ENCODE measurements at regions not wholly inside any gene's neighbourhood (a gene's known extent, or its start where the extent isn't known, plus 50 kb on each side); places are given as distances from the start of the nearest gene placed in this dataset.

DNA sequence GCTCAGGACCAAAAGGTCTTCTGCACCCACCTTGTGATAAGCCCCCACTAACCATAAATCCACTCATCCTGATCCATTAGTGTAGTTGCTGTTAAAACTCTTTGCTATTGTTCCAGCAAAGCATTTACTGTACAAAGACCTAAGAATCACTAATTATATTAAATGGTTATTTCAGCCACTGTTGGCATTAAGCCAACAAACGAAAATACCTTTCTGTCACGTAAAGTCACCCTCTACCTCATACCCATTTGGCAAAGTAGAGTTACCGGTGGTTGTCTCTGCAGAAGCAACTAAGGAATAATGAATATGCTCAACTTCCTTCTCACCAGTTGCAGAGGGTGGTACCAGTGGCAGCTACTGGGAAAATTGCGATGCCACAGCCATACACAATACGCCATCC is 224.5 kb downstream of the SP3 start:
- no peak for DNase-seq

- DNase-seq, result no peak
These were observed 223.4 kb downstream of the SP3 start for GRCh38 chr2:173741759-173742158.

GRCh38 chr2:173747035-173747434 is 218.1 kb downstream of the SP3 start:
- no peak for DNase-seq

- DNase-seq, result no peak
These were observed 215.9 kb downstream of the SP3 start for GRCh38 chr2:173749315-173749714.

DNA sequence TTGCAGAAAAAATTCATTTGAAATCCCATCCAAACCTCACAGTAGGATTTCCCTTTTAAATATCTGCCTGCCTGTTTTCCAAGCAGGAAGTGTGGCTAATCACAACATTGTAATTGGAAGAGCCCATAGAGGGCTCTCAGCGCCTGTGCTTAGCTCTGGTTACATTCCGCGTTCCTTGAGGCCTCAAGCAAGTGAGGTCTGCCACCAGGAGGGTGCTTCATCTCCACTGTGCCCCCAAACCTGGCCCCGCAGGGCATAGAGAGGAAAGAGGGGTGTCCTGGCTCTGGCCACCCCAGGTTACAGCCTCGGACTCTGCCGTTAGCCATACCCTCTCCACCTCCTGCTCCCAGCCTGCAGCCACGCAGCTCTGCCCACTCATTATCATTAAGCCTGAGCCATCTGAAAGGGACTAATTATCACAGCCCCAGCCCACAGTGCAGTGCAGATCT is 214.8 kb downstream of the SP3 start:
- DNase-seq, result no peak

DNA sequence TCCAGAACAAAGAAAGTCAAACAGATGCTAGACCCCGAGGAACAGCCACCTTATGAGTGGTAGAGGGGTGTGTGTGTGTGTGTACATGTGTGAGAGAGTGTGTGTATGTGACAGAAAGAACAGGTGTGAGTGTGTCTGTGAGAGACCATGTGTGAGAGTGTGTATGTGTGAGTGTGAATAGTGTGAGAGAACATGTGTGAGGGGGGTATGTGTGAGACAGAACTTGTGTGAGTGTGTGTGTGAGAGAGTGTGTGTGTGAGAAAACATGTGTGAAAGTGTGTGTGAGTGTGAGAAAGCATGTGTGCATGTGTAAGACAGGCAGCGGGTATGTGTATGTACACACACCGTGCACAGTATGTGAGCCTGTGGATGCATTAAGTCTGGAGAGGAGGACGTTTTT is 214.3 kb downstream of the SP3 start:
- no peak for DNase-seq

DNA sequence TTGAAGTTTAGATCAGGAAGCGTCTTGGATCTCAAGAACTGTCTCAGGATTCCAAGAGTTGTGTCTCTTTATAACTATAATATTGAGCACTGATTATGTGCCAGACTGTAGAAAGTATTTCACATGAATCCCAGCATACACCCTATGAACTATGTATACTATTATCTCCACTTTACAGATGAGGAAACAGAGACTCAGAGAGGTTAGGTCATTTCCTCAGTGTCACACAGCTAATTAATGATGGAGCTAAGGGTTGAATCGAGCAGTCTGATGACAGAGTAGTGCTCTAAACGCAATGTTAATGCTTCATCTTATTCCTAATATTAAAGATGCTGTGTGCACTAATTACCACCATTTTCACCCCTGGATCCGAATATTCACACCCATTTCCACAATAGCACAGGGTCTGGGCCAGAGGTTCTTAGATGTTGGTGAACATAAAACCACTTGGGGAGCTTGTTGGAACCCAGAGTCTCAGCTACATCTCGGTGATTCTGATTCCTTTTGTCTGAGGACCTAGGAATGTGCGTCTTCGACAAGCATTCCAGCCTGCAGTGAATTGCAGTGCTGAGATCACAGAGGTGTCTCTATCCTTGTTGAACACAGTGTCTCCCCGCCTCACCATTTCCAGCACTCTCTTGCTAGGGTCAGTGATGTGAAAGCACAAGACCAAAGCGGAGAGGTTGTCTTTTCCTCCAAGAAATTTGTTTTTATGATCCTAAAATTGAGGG is 213.8 kb downstream of the SP3 start:
- no peak for DNase-seq

DNA sequence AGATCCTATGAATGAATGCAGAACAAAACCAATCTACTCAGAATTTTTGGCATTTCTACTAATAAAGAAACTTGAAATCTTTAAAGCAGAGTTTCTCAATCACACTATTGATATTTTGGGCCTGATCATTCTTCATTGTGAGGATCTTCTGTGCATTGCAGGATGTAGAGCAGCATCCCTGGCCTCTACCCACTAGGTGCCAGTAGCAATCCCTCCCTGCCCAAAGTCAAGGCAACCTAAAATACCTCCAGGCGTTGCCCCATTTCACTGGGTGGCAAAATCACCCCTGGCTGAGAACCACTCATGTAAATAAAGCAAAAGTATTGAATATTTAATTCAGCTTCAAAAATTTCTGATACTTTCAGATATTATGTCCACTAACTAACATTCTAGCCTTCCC is 213.0 kb downstream of the SP3 start:
- DNase-seq, result no peak

- no peak for DNase-seq
These were observed 211.7 kb downstream of the SP3 start for GRCh38 chr2:173753441-173753840.

DNA sequence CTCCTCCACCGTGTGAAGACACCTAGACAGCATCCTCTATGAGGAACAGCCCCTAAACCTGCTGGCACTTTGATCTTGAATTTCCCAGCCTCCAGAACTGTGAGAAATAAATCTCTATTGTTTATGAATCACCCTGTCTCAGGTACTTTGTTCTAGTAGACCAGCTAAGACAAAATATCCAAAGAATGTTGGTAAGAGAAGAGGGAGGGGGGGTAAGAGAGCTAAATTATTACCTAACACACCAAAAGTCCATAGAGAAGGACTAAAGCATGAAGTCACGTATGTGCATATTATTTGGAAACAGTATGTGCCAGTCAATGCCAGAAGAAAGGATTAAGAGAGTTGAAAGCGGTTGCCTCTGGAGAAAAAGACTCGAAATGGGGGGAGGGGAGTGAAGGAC is 211.0 kb downstream of the SP3 start:
- no peak for DNase-seq

DNA sequence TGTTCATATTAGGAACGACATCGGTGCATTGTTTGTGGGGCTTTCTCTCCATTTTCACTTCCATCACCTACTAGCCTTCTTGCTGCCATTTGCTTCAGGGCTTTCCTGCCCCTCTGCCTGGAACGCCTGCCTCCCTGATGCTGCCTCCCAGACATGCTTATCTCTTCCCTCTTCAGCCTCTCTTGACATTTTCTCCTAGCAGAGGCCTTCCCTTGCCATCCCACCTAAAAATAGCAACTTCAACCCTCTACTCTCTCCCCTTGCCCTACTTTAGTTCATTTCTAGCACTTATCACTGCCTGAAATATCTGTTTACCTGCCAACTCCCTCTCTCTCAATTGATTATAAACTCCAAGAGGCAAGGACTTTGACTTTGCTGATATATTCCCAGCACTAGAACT is 210.3 kb downstream of the SP3 start:
- DNase-seq, result no peak

DNA sequence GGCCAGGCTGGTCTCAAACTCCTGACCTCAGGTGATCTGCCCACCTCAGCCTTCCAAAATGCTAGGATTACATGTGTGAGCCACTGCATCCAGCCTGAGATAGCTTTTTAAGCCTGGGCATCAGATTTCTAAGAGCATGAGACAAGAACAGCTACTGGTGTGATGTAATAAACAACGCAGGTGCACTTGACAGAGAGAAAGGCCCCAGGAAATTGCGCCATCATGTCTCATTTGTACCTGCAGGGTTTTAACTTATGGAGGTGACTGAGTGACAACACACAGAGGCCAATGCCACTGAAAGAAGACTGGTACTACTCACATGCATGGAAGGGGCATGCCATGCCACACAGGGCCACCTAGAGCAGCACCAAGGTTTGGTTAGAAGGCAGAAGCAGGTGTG is 209.4 kb downstream of the SP3 start:
- no peak for DNase-seq

- no peak for DNase-seq
These were observed 205.2 kb downstream of the SP3 start for GRCh38 chr2:173759959-173760358.

DNA sequence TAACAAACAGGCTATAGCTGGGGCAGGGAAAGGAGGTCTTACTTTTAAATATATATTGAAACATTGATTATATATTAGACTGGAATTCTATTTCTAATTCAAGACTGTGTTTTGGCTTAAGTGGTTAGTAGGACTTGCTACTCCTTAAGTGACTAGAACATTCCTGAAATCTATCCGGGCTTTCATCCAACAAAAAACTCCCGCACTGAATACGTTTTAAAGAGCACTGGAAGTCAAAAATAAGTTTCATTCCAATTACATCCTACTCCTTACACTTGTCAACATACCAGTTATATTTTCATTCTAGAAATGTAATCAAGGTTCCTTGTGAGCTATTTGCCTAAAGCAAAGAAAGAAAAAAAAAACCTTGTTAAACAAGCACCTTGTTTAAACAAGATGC is 204.6 kb downstream of the SP3 start:
- DNase-seq, result no peak

DNA sequence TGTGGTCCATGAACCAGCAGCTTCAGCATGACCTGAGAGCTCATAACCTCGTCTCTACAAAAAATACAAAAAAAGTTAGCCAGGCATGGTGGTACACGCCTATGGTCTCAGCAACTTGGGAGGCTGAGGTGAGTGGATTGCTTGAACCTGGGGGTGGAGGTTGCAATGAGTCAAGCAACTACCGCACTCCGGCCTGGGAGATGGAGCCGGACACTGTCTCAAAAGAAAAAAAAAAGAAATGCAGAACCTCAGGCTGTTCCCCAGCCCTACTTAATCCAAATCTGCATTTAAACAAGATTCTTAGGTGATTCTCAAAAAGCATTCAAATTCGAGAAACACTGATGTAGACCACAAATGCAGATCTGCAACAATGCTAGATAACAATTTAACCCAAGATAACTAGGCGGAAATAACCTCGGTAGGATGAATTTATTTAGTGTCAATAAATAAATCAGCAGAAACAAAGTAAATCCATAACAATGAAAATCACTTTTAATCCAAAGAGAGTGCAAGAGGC is 203.5 kb downstream of the SP3 start:
- no peak for DNase-seq

DNA sequence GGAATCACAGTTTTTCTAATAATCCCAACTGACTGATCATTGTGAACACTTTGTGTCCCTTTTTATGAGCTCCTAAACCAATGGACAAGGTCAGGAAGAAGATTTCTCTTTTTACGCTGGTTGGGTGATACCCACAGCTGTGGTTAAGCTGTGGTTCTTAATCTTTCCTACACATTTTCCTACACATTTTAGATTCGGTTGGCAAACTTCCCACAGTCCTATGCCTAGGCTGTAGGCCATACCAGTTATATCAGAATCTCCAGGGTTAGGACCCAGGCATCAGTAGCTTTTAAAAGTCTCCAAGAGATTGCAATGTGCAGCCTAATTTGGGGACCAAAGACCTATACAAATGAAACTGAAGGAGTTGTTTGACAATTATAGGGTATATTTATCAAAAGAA is 203.0 kb downstream of the SP3 start:
- DNase-seq, result no peak

GRCh38 chr2:173762864-173763263 is 202.3 kb downstream of the SP3 start:
- no peak for DNase-seq

GRCh38 chr2:173763641-173764040 is 201.5 kb downstream of the SP3 start:
- no peak for DNase-seq

GRCh38 chr2:173764094-173764493 is 201.1 kb downstream of the SP3 start:
- DNase-seq, result no peak

GRCh38 chr2:173766537-173767289 is 198.5 kb downstream of the SP3 start:
- DNase-seq, result no peak

DNA sequence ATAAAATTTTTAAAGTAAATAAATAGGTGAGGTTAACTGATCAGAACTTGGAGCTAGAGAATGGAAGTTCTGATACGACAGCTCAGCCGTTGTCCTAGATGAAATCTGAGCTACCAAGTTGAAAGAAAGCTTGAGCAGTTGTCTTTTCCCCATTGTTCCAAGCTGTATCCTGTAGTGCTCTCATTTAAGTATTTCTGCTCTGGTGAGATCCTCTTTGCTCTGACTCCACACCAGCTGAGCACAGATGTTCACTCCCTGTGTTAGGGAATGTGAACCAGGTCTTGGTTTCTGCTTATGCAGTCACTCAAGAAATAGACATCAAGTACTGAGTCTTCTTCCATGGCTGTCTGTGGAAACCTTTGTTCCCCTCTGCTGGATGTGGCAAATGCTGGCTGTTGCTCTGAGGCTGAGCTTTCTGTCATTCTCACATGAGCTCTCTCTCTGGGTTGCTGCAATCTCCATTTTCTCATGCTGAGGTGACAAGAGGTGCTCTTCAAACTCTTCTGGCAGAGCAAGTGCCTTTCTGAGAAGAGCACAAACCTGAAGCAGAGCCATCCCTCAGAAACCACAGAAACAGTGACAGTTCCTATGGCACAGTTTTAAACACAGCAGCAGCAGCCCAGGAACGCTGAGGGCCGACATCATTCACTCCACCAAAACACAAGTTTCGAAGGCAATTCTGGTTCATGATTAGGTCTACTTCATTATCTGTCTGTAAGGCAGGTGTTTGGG is 194.1 kb downstream of the SP3 start:
- DNase-seq, result no peak

DNA sequence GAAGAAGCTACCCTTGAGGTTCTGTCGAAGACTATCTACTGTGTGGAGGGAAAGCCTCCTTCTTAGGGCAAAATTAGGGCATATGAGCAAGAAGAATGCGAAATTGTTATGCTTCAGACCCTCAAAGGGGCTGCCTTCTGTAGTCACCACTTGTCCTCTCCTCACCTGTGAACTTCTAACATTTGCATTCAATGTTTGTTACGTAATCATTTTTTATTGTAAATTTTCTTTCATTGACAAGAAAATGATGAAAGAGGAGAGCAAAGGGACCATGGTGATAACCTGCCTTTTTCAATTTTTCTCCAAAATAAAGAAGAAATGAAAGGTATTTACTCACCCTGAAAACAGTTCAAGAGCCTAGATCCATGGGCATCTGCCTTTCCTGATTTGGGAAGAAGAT is 193.0 kb downstream of the SP3 start:
- DNase-seq, result no peak

DNA sequence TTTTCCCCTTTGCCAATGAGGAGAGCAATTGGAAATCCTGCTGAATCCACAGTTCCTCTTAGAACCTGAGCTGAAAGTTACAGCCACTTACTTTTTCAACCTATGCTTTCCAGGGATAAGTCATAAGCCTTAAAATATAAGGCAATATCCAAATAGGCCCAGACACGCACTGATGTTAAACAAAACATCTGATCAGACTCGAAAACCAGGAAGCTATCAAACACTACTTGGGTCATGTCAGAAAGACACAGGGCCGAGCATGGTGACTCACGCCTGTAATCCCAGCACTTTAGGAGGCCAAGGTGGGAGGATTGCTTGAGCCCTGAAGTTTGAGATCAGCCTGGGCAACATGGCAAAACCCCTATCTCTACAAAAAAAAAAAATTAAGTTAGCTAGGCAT is 192.1 kb downstream of the SP3 start:
- DNase-seq, result no peak

DNA sequence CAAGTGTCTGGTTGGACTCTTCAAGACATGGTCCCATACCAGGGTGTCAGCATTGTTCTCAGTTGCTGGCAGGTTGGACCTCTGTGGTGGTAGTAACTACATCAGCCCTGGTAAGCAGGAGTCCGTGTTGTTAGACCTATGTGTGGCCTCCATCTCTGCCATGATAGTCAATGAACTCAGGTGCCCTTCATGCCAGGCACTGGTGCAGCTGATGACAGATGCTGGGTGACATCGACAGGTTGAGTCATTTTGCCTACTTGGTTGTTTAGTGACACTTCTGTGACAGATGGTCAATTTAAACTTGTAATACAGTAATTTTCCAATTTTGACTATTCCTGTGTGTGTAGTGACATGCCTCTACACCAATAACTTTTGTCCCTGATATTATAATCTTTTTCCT is 189.7 kb downstream of the SP3 start:
- no peak for DNase-seq

All from right forelimb (tissue), 1 donor.